Suprapubic skin (tissue), 4 donors: ENCODE measurements at regions not wholly inside any gene's neighbourhood (a gene's known extent, or its start where the extent isn't known, plus 50 kb on each side); places are given as distances from the start of the nearest gene placed in this dataset.

Source experiments
- DNase-seq, 2 donors: peaks; one replicate each; pipeline ENCODE4 v3.0.0-alpha.2; 2019; ENCODE audit warnings: low spot score in 2 of 2
- H3K27ac ChIP-seq: fragments of 200-600 bp; sonication (generic); one replicate; pipeline ENCODE4 v1.5.1; 2019
- H3K27me3 ChIP-seq: fragments of 200-600 bp; sonication (generic); one replicate; pipeline ENCODE4 v1.5.1; 2019
- H3K36me3 ChIP-seq: fragments of 200-600 bp; sonication (generic); one replicate; pipeline ENCODE4 v1.5.1; 2019
- H3K4me1 ChIP-seq: fragments of 200-600 bp; sonication (generic); one replicate; pipeline ENCODE4 v1.5.1; 2019
- H3K4me3 ChIP-seq: fragments of 200-600 bp; sonication (generic); one replicate; pipeline ENCODE4 v1.5.1; 2019; ENCODE audit warnings: mild to moderate bottlenecking
- H3K9me3 ChIP-seq: fragments of 200-600 bp; sonication (generic); one replicate; pipeline ENCODE4 v1.5.1; 2019
- CTCF ChIP-seq, 2 donors: fragments of 200-600 bp in 1 of 2; fragments of 450-650 bp in 1 of 2; sonication (generic) in 1 of 2; IDR thresholded peaks; one replicate each; pipeline ENCODE4 v1.5.1; 2016 to 2019; ENCODE audit warnings: antibody characterized with exemption in 2 of 2, mild to moderate bottlenecking in 1 of 2, moderate library complexity in 1 of 2
- EP300 ChIP-seq: sonication (generic); formaldehyde crosslinking; IDR thresholded peaks from one replicate; pipeline ENCODE4 v1.6.1; 2017; ENCODE audit warnings: antibody characterized with exemption
- POLR2A ChIP-seq, 2 donors: fragments of 450-650 bp; IDR thresholded peaks; one replicate each; pipeline ENCODE4 v1.6.1; 2017; ENCODE audit warnings: antibody characterized with exemption in 2 of 2, mild to moderate bottlenecking in 2 of 2, moderate library complexity in 2 of 2
- POLR2AphosphoS5 ChIP-seq, 3 donors: sonication (generic); formaldehyde crosslinking; IDR thresholded peaks; one replicate each; pipeline ENCODE4 v1.6.1; 2017; ENCODE audit warnings: antibody characterized with exemption in 3 of 3
- WGBS: methylation state at CpG from one replicate; pipeline ENCODE4 v1.1.5; 2018; 5-methylcytosine and 5-hydroxymethylcytosine counted together

- WGBS, result 84% methylated on average over 5 of the region's 5 CpGs
- H3K9me3 ChIP-seq, result no peaks in the 10 kb centered on the region
- H3K4me1 ChIP-seq, result no peaks in the 10 kb centered on the region
- no peak overlapping the region for H3K4me3 ChIP-seq
- no peak for TF ChIP-seq EP300
- no peak for TF ChIP-seq POLR2AphosphoS5 (IDR thresholded peaks at IDR 0.05)
- TF ChIP-seq CTCF (IDR thresholded peaks at IDR 0.05), result no peak
- TF ChIP-seq POLR2A (IDR thresholded peaks at IDR 0.05), result no peak
- no peak overlapping the region for H3K27ac ChIP-seq
- no peaks in the 10 kb centered on the region for H3K36me3 ChIP-seq
- DNase-seq, result no peak
- no peaks in the 10 kb centered on the region for H3K27me3 ChIP-seq
These were observed 1228.9 kb downstream of the PCDH7 start for GRCh38 chr4:31949045-31949444.

GRCh38 chr4:31955346-31955745 is 1235.2 kb downstream of the PCDH7 start:
- H3K27me3 ChIP-seq, result no peaks in the 10 kb centered on the region
- no peaks in the 10 kb centered on the region for H3K9me3 ChIP-seq
- TF ChIP-seq POLR2A (IDR thresholded peaks at IDR 0.05) (no peak), EP300 (no peak), POLR2AphosphoS5 (IDR thresholded peaks at IDR 0.05) (no peak), CTCF (IDR thresholded peaks at IDR 0.05) (no peak)
- no peaks in the 10 kb centered on the region for H3K4me1 ChIP-seq
- no peak overlapping the region for H3K27ac ChIP-seq
- DNase-seq, result no peak
- no peaks in the 10 kb centered on the region for H3K36me3 ChIP-seq
- H3K4me3 ChIP-seq, result no peak overlapping the region
- WGBS, result 62% methylated on average over 2 of the region's 2 CpGs

GRCh38 chr4:31959972-31960371 is 1239.8 kb downstream of the PCDH7 start:
- H3K27me3 ChIP-seq, result no peaks in the 10 kb centered on the region
- H3K36me3 ChIP-seq, result no peaks in the 10 kb centered on the region
- TF ChIP-seq EP300 (no peak), POLR2AphosphoS5 (IDR thresholded peaks at IDR 0.05) (no peak), POLR2A (IDR thresholded peaks at IDR 0.05) (no peak), CTCF (IDR thresholded peaks at IDR 0.05) (no peak)

GRCh38 chr4:31964685-31965084 is 1244.5 kb downstream of the PCDH7 start:
- Histone ChIP-seq H3K9me3 (no peaks in the 10 kb centered on the region), H3K4me1 (no peaks in the 10 kb centered on the region), H3K27ac (no peak overlapping the region), H3K27me3 (no peaks in the 10 kb centered on the region), H3K36me3 (no peaks in the 10 kb centered on the region), H3K4me3 (no peak overlapping the region)
- 41% methylated on average over 3 of the region's 3 CpGs for WGBS
- no peak for DNase-seq
- TF ChIP-seq EP300 (no peak), POLR2AphosphoS5 (IDR thresholded peaks at IDR 0.05) (no peak), POLR2A (IDR thresholded peaks at IDR 0.05) (no peak), CTCF (IDR thresholded peaks at IDR 0.05) (no peak)

More at GRCh38 chr4:31959972-31960371, 1239.8 kb downstream of the PCDH7 start:
- no peak for DNase-seq
- H3K4me3 ChIP-seq, result no peak overlapping the region
- H3K4me1 ChIP-seq, result no peaks in the 10 kb centered on the region
- H3K9me3 ChIP-seq, result no peaks in the 10 kb centered on the region
- H3K27ac ChIP-seq, result no peak overlapping the region

- TF ChIP-seq CTCF (IDR thresholded peaks at IDR 0.05) (no peak), EP300 (no peak), POLR2AphosphoS5 (IDR thresholded peaks at IDR 0.05) (no peak), POLR2A (IDR thresholded peaks at IDR 0.05) (no peak)
- no peaks in the 10 kb centered on the region for H3K4me1 ChIP-seq
- H3K27ac ChIP-seq, result no peak overlapping the region
- no peaks in the 10 kb centered on the region for H3K27me3 ChIP-seq
- no peak overlapping the region for H3K4me3 ChIP-seq
- 36% methylated on average over 2 of the region's 2 CpGs for WGBS
- DNase-seq, result no peak
- no peaks in the 10 kb centered on the region for H3K36me3 ChIP-seq
- no peaks in the 10 kb centered on the region for H3K9me3 ChIP-seq
These were observed 1248.7 kb downstream of the PCDH7 start for GRCh38 chr4:31968842-31969241.
